C4-2B (cell line): ENCODE measurements at regions not wholly inside any gene's neighbourhood (a gene's known extent, or its start where the extent isn't known, plus 50 kb on each side); places are given as distances from the start of the nearest gene placed in this dataset.

Source experiments
- H3K27ac ChIP-seq: fragments of 450-650 bp; 2 replicates; pipeline ENCODE4 v1.5.1; 2017
- CTCF ChIP-seq: fragments of 450-650 bp; conservative IDR thresholded peaks from 2 replicates; pipeline ENCODE4 v1.5.1; 2017; ENCODE audit warnings: mild to moderate bottlenecking
- ZFX ChIP-seq: fragments of 450-650 bp; IDR thresholded peaks from 2 replicates; pipeline ENCODE4 v1.6.1; 2017

- no peak overlapping the region for H3K27ac ChIP-seq
- TF ChIP-seq ZFX: no peak
- no peak for TF ChIP-seq CTCF
Measured at GRCh38 chr1:57623791-57624538, 200.1 kb upstream of the DAB1 start.

- TF ChIP-seq CTCF: no peak
- TF ChIP-seq ZFX: no peak
- no peak overlapping the region for H3K27ac ChIP-seq
Measured at GRCh38 chr1:57623039-57623790, 199.4 kb upstream of the DAB1 start.

GRCh38 chr1:57621776-57622175 is 197.9 kb upstream of the DAB1 start:
- TF ChIP-seq CTCF (no peak), ZFX (no peak)
- H3K27ac ChIP-seq: no peak overlapping the region

GRCh38 chr1:57620605-57621004 is 196.7 kb upstream of the DAB1 start:
- H3K27ac ChIP-seq: no peak overlapping the region
- TF ChIP-seq ZFX (no peak), CTCF (no peak)

GRCh38 chr1:57616921-57617320 is 193.1 kb upstream of the DAB1 start:
- no peak overlapping the region for H3K27ac ChIP-seq
- no peak for TF ChIP-seq ZFX
- TF ChIP-seq CTCF: no peak

- H3K27ac ChIP-seq: no peak overlapping the region
- TF ChIP-seq CTCF (no peak), ZFX (no peak)
Measured at GRCh38 chr1:57615956-57616355, 192.1 kb upstream of the DAB1 start.

- no peak overlapping the region for H3K27ac ChIP-seq
- TF ChIP-seq CTCF (no peak), ZFX (no peak)
Measured at GRCh38 chr1:57612833-57613232, 189.0 kb upstream of the DAB1 start.
